Left lung (tissue), 4 donors: ENCODE measurements at regions not wholly inside any gene's neighbourhood (a gene's known extent, or its start where the extent isn't known, plus 50 kb on each side); places are given as distances from the start of the nearest gene placed in this dataset.

Source experiments
- ATAC-seq: fragments of 200-7000 bp; cut with Tn5 transposase; one replicate; pipeline ENCODE4 v1.9.1; 2020; ENCODE audit warnings: moderate library complexity
- DNase-seq, 4 donors: peaks; one replicate each; pipeline ENCODE4 v3.0.0-alpha.2; 2013 to 2020
- H3K27ac ChIP-seq, 2 donors: fragments of 200-600 bp; sonication (generic) in 1 of 2; one replicate each; pipeline versions ENCODE4 v1.5.0 to v1.8.0; 2020 to 2021
- H3K27me3 ChIP-seq, 2 donors: fragments of 200-600 bp; sonication (generic) in 1 of 2; one replicate each; pipeline versions ENCODE4 v1.5.0 to v1.8.0; 2020 to 2021
- H3K36me3 ChIP-seq, 2 donors: fragments of 200-600 bp; sonication (generic) in 1 of 2; one replicate each; pipeline versions ENCODE4 v1.5.0 to v1.8.0; 2020 to 2021
- H3K4me1 ChIP-seq, 2 donors: fragments of 200-600 bp; one replicate each; pipeline ENCODE4 v1.8.0; 2021
- H3K4me3 ChIP-seq, 2 donors: fragments of 200-600 bp; sonication (generic) in 1 of 2; one replicate each; pipeline versions ENCODE4 v1.5.0 to v1.8.0; 2020 to 2021; ENCODE audit warnings: mild to moderate bottlenecking in 1 of 2
- H3K9me3 ChIP-seq, 2 donors: fragments of 200-600 bp; sonication (generic) in 1 of 2; one replicate each; pipeline versions ENCODE4 v1.5.0 to v1.8.0; 2020 to 2021
- intact Hi-C, 2 donors: fragments of 100-400 bp; cut with DNase I; formaldehyde crosslinking; loops; one replicate each; pipeline versions ENCODE4 v1.11.2 to v1.14.2; 2022
- TF ChIP-seq, protein P1 (sequence below), 2 donors: fragments of 200-600 bp; sonication (generic) in 1 of 2; IDR thresholded peaks; one replicate each; pipeline versions ENCODE4 v1.5.0 to v1.8.0; 2021; ENCODE audit warnings: antibody characterized with exemption in 2 of 2
- donor health status: DM: no; HTN: yes; CAD: no.
- donor health status: DM: no; HTN: no; CAD: no.

DNA sequence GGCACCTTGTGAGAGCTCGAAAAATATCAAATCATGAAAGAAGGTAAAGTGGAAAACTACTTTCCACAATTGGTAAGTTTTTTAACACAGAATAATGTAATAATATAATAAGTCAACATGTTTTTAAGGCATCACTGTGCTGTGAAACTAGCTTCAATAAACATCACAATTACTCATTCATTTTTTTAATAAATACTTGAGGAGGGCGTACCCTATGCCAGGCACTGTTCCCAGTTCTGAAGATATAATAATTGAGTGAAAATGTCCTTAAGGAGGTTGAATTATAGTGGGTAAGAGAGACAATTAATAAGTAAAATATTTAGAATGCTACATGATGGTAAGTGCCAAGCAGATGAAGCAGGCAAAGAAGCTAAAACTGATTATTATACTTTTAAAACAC, 381.4 kb downstream of the ELAVL2 start:
- TF ChIP-seq, protein P1, sequence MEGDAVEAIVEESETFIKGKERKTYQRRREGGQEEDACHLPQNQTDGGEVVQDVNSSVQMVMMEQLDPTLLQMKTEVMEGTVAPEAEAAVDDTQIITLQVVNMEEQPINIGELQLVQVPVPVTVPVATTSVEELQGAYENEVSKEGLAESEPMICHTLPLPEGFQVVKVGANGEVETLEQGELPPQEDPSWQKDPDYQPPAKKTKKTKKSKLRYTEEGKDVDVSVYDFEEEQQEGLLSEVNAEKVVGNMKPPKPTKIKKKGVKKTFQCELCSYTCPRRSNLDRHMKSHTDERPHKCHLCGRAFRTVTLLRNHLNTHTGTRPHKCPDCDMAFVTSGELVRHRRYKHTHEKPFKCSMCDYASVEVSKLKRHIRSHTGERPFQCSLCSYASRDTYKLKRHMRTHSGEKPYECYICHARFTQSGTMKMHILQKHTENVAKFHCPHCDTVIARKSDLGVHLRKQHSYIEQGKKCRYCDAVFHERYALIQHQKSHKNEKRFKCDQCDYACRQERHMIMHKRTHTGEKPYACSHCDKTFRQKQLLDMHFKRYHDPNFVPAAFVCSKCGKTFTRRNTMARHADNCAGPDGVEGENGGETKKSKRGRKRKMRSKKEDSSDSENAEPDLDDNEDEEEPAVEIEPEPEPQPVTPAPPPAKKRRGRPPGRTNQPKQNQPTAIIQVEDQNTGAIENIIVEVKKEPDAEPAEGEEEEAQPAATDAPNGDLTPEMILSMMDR (IDR thresholded peaks at IDR 0.05), result no peak
- no peak overlapping the region for H3K27ac ChIP-seq
- H3K4me1 ChIP-seq, result no peaks in the 10 kb centered on the region
- intact Hi-C loops, result no loop called here
- H3K27me3 ChIP-seq, result no peaks in the 10 kb centered on the region
- H3K9me3 ChIP-seq, result no peaks in the 10 kb centered on the region
- H3K36me3 ChIP-seq, result no peaks in the 10 kb centered on the region
- DNase-seq (no peak), ATAC-seq (no peak)
- H3K4me3 ChIP-seq, result no peak overlapping the region

DNA sequence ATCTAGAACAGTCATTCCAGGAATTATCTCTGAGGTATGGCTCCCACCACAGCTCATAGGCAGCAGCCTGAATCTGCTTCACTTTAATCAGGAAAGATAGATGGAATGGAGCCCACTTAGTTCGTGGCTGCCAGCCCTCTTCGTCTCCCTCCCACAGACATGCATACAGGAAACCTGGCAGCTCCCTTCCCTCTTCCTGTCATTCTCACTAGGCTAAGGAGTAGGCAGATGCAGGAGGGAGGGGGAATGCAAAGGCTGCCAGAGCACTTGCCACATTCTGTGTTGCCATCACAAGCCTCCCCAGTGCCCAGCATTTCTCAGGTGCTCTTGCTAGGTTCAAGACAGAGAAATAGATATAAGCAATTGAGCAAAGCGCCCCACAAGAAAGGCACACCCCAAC, 378.9 kb downstream of the ELAVL2 start:
- Histone ChIP-seq H3K27ac (no peak overlapping the region), H3K4me1 (no peaks in the 10 kb centered on the region), H3K4me3 (no peak overlapping the region), H3K27me3 (no peaks in the 10 kb centered on the region), H3K36me3 (no peaks in the 10 kb centered on the region), H3K9me3 (peaks cover 0 to 7% of the 10 kb centered on the region in 2 donors)
- ATAC-seq (no peak), DNase-seq (peak in 1 of 4 donors; percentile 5)
- intact Hi-C loops, result no loop called here
- TF ChIP-seq, protein P1 (IDR thresholded peaks at IDR 0.05), result no peak

DNA sequence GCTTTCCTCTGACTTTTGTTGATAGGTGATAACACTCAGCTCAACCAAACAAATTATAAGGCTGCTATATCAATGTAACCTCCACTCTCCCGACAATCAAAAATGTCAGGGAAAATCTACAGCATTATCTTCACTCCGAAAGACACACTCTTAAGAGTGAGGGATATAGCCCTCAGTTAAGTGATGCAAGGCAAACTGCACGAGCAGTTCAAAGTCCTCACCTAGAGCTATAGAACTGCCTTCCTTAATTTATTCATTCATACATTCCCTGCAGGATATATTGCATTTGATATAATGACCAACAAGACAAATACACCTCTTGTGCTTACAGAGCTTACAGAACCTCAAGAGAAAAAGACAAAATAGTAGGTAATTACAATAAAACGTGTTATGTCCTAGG, 378.1 kb downstream of the ELAVL2 start:
- intact Hi-C loops, result no loop called here
- no peak for ATAC-seq
- Histone ChIP-seq H3K9me3 (peaks cover 0 to 12% of the 10 kb centered on the region in 2 donors), H3K27ac (no peak overlapping the region), H3K4me1 (no peaks in the 10 kb centered on the region), H3K4me3 (no peak overlapping the region), H3K36me3 (no peaks in the 10 kb centered on the region), H3K27me3 (no peaks in the 10 kb centered on the region)
- TF ChIP-seq, protein P1 (IDR thresholded peaks at IDR 0.05), result no peak
- no peak for DNase-seq

DNA sequence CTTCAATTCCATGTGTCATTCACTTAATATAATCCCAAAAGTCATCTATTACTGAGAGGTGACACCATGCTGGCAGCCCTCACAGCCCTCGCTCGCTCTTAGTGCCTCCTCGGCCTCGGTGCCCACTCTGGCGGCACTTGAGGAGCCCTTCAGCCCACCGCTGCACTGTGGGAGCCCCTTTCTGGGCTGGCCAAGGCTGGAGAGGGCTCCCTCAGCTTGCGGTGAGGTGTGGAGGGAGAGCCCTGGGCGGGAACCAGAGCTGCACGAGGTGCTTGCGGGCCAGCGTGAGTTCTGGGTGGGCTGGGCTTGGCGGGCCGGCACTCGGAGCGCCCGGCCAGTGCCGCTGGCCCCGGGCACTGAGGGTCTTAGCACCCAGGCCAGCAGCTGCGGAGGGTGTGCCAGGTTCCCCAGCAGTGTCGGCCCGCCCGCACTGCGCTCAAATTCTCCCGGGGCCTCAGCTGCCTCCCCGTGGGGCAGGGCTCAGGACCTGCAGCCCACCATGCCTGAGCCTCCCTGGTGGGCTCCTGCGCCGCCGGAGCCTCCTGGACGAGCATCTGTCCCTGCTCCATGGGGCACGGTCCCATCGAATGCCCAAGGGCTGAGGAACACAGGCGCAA, 374.1 kb downstream of the ELAVL2 start:
- TF ChIP-seq, protein P1 (IDR thresholded peaks at IDR 0.05), result no peak
- Histone ChIP-seq H3K4me3 (no peak overlapping the region), H3K36me3 (no peaks in the 10 kb centered on the region), H3K4me1 (no peaks in the 10 kb centered on the region), H3K27me3 (no peaks in the 10 kb centered on the region), H3K9me3 (peaks cover 0 to 12% of the 10 kb centered on the region in 2 donors), H3K27ac (no peak overlapping the region)
- ATAC-seq, result no peak
- DNase-seq, result peak in 1 of 4 donors; percentile 59
- intact Hi-C loops, result no loop called here

DNA sequence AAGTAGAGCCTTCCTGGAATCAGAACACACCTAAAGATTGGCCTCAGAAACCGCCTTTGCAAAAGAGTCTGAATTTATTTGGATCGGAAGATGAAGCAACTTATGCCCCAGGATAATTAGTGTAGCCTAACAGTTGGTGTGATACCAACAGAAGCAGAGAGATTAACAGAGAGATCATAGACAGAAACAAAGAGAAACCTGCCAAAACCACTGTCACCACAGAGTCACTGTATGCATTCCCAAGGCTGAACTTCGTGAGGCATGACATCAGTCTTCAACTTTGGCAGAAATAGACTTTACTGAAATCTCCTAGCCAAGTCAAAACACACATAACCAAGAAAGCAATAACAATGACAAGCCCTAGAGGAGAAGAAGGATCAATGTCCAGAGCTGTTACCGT, 361.8 kb downstream of the ELAVL2 start:
- no peaks in the 10 kb centered on the region for H3K9me3 ChIP-seq
- H3K4me3 ChIP-seq, result no peak overlapping the region
- no peaks in the 10 kb centered on the region for H3K27me3 ChIP-seq
- H3K4me1 ChIP-seq, result no peaks in the 10 kb centered on the region
- H3K27ac ChIP-seq, result no peak overlapping the region
- ATAC-seq (no peak), DNase-seq (no peak)
- TF ChIP-seq, protein P1 (IDR thresholded peaks at IDR 0.05), result no peak
- intact Hi-C loops, result no loop called here
- no peaks in the 10 kb centered on the region for H3K36me3 ChIP-seq
